Medulla oblongata (tissue), 1 donor: ENCODE measurements at regions not wholly inside any gene's neighbourhood (a gene's known extent, or its start where the extent isn't known, plus 50 kb on each side); places are given as distances from the start of the nearest gene placed in this dataset.

ENCODE experiments used
- DNase-seq: peaks from one replicate; pipeline ENCODE4 v3.0.0-alpha.2; 2015; ENCODE audit errors: extremely low spot score

- no peak for DNase-seq
Observed at GRCh38 chr1:13878021-13878420, 178.0 kb downstream of the PRDM2 start.

DNA sequence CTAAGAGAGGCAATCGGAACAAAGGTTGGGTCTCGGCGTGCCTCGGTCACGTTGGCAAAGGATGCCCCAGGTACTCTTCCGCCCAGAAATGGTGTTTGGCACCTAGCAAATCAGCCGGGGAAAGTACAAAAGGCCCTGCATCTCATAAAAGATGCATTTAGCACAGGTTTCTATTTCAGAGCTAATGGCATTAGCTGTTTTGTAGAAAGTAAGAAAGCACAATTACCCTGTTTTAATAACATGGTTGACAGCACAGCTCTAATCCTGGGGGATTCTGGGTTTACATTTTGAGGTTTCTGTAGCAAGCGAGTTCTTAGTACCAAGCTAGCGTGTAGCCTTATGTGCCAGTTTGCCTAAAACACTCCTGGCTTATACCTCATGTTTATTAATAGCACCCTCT lies 178.5 kb downstream of the PRDM2 start:
- DNase-seq = no peak

DNA sequence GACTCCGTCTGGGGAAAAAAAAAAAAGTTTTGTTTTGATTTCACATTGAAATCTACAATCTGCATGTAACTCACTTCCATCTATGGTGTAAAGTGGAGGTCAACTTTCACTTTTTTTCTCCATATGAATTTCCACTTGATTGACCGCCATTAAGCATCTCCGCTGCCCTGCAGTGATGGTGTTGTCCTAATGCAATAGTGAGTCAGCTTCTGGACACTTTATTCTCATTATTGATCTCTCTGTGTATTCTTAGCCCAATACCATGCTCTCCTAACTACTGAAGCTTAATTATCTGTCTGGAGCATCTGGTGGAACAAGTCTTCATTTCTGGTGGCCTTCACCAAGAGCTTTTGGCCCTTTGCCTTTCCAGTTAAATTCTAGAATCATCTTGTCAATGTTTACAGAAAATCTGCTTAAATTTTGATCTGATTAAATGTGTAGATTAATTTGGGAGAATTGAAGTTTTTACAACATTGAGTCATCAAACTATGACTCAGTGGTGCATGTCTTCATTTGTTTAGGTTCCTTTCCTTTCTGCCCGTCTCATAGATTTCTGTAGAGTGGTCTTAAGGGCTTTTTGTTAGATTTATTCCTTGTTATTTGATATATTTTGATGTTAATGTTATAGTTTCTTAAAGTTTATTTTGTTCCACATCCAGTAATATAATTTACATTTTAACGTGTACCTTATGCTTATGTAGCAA lies 181.5 kb downstream of the PRDM2 start:
- DNase-seq = no peak

GRCh38 chr1:13888351-13888986 lies 188.5 kb downstream of the PRDM2 start:
- DNase-seq = no peak

DNA sequence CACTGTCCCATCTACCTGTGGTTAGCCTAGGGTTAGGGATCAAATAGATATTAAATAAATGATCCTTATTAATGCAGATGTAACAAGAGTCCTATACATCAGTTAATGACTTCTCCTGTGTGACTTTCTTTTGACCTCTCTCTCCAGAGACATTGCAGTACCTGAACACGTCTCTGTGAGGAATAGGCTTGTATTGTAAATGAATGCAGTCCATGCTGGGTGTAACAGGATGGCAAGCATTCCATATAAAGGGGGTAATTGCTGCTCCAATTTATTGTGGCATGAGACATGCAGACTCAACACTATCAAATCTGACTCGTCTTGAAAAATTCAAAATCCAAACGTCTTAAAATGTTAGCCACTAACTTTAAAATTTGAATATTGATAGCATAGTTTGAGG lies 189.5 kb downstream of the PRDM2 start:
- no peak for DNase-seq

GRCh38 chr1:13890766-13891165 lies 190.8 kb downstream of the PRDM2 start:
- DNase-seq = no peak

GRCh38 chr1:13892198-13892597 lies 192.2 kb downstream of the PRDM2 start:
- no peak for DNase-seq

DNA sequence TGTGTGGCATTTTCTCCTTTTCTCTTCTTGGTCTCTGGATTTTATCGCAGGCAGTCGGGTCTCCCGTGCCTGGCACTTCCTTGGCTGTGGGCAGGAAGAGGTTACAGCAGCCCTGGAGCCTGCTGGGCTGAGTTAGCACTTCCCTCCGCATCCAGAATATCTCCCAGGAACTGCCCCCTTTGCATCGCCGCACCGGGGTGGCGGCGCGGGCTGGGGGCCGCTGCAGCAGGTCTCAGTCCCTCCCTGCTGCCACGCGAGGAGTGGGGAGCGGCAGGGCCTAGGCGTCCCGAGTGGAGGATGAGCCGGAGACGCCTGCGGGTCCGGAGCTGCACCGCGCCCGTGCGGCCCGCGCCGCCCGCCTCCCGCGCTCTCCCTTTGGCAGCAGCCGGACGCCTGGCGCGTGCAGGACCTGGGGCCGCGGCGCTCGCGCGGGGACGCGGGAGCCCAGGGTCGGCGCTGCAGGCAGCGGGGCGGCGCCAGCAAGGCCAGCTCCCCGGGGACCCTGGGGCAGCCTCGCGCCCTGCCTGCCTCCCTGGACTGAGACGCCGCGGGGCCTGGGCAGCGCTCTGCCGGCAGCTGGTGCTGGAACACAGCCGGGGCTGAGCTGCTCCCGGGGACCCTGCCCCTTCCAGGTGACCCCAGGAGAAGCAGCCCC lies 192.8 kb downstream of the PRDM2 start:
- no peak for DNase-seq

DNA sequence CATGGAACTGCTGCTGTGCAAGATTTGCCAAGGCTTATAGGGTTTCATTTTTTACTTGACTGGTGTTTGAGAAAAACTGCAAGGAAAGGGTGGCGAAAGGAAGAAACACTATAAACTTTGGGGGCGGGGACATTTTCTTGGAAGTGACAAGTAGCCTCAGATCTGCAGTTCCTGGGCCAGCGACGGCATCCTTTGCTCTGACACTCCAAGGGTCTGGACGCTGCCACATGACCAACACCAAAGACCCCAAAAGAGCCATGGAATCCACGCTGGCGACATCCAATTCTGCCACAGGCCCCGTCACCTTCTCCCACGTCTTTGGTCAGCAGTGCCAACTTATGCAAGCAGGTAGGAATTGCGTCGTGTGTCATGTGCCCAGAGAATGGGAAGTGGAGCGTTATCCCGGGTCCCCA lies 193.4 kb downstream of the PRDM2 start:
- DNase-seq = no peak

DNA sequence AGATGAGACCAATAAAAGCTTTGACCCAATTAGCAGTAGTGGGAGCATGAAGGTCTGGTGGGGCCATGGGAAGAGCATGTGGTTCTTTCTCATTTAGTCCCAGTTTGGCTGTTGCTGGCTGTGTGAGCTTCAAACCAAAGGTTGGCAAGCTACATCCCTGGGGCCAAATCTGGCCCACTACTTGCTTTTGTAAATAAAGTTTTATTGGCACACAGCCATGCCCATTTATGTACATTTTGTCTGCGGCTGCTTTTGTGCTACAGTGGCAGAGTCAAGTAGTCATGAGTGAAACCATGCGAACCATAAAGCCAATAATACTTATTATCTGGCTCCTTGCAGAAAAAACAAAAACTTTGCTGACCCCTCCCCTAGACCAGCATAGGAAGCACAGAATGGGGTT lies 196.9 kb downstream of the PRDM2 start:
- DNase-seq = no peak

DNA sequence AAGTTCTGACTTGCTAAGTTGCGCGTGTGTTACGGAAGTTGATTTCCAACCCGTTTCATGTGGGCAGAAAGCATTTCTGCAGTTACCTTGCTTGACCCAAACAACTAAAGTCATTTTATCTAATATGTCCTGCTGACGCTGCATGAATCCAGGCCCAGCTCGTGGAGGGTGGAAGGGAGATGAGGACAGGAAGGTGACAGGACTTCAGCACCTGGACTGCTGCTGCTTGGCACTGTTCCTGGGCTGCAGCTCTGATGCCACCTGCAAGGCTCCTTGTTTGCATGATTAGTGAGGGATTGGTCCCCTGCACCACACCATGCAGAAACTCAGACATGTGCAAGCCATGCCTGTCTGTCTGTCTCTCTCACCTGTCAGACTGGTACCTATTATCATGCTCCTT lies 198.4 kb downstream of the PRDM2 start:
- DNase-seq = no peak

DNA sequence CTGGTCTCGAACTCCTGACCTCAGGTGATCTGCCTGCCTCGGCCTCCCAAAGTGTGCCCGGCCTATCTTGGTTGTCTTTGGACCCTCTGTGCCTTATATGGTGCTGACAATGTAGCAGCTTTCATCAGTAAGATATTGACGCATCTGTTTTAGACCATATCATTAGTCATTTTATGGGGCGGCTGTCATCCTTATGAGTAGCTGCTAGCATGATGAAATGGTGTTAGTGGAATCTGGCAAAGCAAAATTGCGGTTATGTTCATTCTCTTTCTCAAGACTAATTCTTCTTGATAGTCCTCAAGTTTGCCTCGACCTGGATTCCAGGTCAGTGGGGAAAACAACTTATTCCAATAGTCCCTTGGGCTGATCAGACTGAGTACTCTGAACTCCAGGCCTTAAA lies 199.9 kb downstream of the PRDM2 start:
- DNase-seq = no peak

DNA sequence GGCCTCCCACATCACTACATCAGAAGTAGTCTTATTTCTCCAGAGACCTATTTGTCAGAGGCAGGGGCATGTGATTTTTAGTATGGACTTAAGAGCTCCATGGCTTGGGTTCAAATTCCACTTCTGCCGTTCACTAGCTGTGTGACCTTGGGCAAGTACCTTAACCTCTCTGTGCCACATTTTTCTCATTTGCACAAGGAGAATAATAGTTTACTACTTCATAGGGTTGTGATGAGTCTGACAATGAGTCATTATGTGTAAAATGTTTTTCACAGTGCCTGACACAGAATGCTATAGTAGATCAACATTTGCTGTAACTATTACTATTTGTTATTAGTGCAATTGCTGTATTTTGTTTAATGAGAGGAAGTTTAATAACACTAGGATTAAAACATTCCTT lies 200.6 kb downstream of the PRDM2 start:
- no peak for DNase-seq

DNA sequence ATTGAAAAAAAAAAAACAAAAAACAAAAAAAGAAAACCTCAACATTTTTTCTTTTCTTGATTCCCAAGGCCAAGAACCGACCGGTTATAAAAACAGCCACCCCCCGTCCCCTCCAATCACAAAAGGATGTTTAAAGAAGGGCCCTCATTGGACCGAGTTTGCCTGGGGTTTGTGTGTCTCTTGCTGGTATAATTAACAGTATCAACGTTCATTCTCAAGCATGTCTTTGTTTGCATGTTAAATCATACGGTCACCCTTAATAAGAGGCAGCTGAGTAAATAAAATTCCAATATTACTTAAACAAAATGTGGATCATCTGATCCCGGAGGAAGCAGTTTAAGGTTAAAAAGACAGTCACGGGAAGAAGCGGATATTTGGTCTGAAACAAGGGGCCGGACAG lies 201.1 kb downstream of the PRDM2 start:
- no peak for DNase-seq

- no peak for DNase-seq
Observed at GRCh38 chr1:13901597-13901996, 201.6 kb downstream of the PRDM2 start.

- no peak for DNase-seq
Observed at GRCh38 chr1:13908128-13908527, 208.1 kb downstream of the PRDM2 start.

GRCh38 chr1:13911697-13912619 lies 212.0 kb downstream of the PRDM2 start:
- no peak for DNase-seq

GRCh38 chr1:13913396-13913795 lies 213.4 kb downstream of the PRDM2 start:
- no peak for DNase-seq

DNA sequence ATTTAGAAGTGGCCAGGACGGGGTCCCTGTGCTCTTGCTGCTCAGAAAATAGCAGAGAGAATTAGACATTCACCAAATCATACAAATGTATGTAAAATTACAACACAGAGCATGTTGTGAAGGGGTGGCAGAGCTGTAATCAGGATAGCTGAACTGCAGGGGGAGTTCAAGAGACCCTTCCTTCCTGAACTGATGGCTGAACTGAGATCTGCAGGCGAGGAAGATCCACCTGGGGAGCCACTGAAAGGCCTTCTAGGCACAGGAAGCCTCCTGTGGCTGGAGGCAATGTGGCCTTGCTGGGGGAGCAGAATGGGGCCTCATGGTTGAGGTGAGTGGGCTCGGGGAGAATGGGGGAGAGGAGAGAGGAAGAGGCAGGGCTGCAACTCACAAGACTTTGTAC lies 216.5 kb downstream of the PRDM2 start:
- no peak for DNase-seq

DNA sequence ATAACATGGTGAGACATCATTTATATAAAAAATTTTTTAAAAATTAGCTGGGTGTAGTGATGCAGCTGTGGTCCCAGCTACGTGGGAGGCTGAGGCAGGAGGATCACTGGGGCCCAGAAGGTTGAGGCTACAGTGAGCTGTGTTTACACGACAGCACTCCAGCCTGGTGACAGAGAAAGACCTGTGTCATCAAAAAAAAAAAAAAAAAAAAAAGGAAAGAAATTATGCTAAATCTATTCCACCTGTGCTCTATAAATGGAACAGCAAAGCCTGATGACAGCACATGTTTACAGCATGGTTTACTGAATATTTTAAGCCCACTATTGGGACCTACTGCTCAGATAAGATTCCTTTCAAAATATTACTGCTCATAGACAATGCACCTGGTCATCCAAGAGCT lies 217.6 kb downstream of the PRDM2 start:
- DNase-seq = no peak

DNA sequence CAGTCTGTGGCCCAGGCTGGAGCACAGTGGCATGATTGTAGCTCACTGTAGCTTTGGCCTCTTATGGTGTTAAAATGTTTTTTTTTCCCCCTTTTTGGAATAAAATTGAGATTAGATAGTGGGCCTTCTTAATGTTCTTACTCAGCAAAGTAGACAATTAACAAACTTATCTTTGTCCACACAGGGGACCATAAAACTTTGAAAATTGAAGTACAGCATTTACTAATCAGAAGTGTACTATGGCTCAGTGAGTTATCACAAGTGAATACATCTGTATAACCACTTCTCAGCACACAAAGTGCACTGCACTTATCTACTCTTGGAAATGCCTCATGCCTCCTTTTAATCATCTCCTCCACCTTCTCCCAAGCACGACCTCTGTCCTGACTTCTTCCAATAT lies 218.9 kb downstream of the PRDM2 start:
- DNase-seq = no peak

DNA sequence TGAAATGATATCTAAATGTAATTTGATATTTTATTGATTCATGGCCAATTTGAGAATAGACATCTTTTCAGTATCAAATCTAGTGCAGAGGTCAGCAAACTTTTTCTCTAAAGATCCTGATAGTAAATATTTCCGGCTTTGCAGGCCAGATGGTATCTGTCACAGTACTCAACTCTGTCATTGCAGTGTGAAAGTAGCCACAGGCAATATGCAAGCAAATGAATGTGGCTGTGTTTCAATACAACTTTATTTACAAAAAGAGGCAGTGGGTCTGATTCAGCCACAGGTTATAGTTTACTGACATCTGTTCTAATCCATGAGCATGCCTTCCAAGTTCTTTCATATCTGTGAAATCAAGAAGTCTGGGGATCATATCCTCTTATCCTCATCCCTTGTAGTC lies 221.2 kb downstream of the PRDM2 start:
- DNase-seq = no peak
